HCT116 (cell line): ENCODE measurements at regions not wholly inside any gene's neighbourhood (a gene's known extent, or its start where the extent isn't known, plus 50 kb on each side); places are given as distances from the start of the nearest gene placed in this dataset.

ENCODE experiments used
- ATAC-seq: fragments of 200-7000 bp; cut with Tn5 transposase; 2 replicates; pipeline ENCODE4 v1.9.1; 2020; ENCODE audit warnings: mild to moderate bottlenecking, moderate library complexity
- BruUV-seq: library from RNA; stranded (reverse); fragments of 400-500 nt; replicated peaks from 2 replicates; lab custom pipeline; 2021; lab: Mats Ljungman, UMichigan
- CTCF ChIA-PET: fragments of 300-600 bp; sonication (Branson Sonifier 250); formaldehyde crosslinking; loops from one replicate; lab custom pipeline; 2021; ENCODE audit warnings: antibody characterized with exemption; lab: Charles Lee
- POLR2A ChIA-PET: fragments of 300-600, 350-600 bp; sonication (Branson Sonifier 250); formaldehyde crosslinking; loops from one replicate; lab custom pipeline; 2021; ENCODE audit warnings: antibody characterized with exemption; lab: Charles Lee
- RAD21 ChIA-PET, 2 experiments: fragments of 300-600 bp; sonication (Branson Sonifier 250); formaldehyde crosslinking; loops; one replicate each; lab custom pipeline; 2023; ENCODE audit warnings: low total read pairs in 2 of 2; ENCODE audit not compliant: uncharacterized antibody in 2 of 2, unreplicated experiment in 2 of 2, low non-redundant PET in 1 of 2; lab: Charles Lee
- DNase-seq: peaks from one replicate; pipeline ENCODE4 v3.0.0-alpha.2; 2010; ENCODE audit warnings: low read depth, low spot score
- H2AFZ ChIP-seq: fragments of 200-600 bp; shearing (Covaris generic), sonication (generic); 2 replicates; pipeline ENCODE4 v1.6.1; 2017; ENCODE audit warnings: low read depth, mixed run types, mixed read lengths, antibody characterized with exemption, low read length; ENCODE audit not compliant: poor library complexity, severe bottlenecking
- H3K27ac ChIP-seq: 2 replicates; pipeline ENCODE4 v1.5.1; 2012; ENCODE audit warnings: low read depth, low read length
- H3K27me3 ChIP-seq: fragments of 200-600 bp; sonication (generic); 2 replicates; pipeline ENCODE4 v1.6.1; 2016; ENCODE audit warnings: mixed run types, low read length, mixed read lengths; ENCODE audit not compliant: insufficient read depth
- H3K36me3 ChIP-seq, 2 experiments: fragments of 200-500 bp in 1 of 2; fragments of 200-600 bp in 1 of 2; sonication (Bioruptor generic) in 1 of 2; sonication (generic) in 1 of 2; 2 replicates each; pipeline versions ENCODE4 v1.5.1 to v1.6.1; 2014 to 2016; ENCODE audit warnings: low read length in 2 of 2, inconsistent platforms in 1 of 2, mixed read lengths in 1 of 2, mixed run types in 1 of 2; ENCODE audit not compliant: insufficient read depth in 2 of 2, control insufficient read depth in 1 of 2
- H3K4me1 ChIP-seq, 2 experiments: fragments of 200-600 bp in 1 of 2; sonication (generic) in 1 of 2; 2 replicates each; pipeline versions ENCODE4 v1.5.1 to v1.6.1; 2012 to 2017; ENCODE audit warnings: low read length in 2 of 2, inconsistent platforms in 1 of 2, mild to moderate bottlenecking in 1 of 2, mixed read lengths in 1 of 2, mixed run types in 1 of 2, moderate library complexity in 1 of 2; ENCODE audit not compliant: insufficient read depth in 2 of 2, control insufficient read depth in 1 of 2
- H3K4me2 ChIP-seq: fragments of 200-600 bp; sonication (generic); 2 replicates; pipeline ENCODE4 v1.6.1; 2017; ENCODE audit warnings: mixed run types, low read length, mixed read lengths
- H3K4me3 ChIP-seq, 2 experiments: fragments of 200-600 bp in 1 of 2; sonication (generic) in 1 of 2; replicated peaks in 1 of 2; 2 replicates each; pipeline ENCODE4 v1.5.1; 2011 to 2016; ENCODE audit warnings: low read length in 2 of 2, control low read depth in 1 of 2, low read depth in 1 of 2, mild to moderate bottlenecking in 1 of 2, mixed read lengths in 1 of 2, mixed run types in 1 of 2
- H3K79me2 ChIP-seq: fragments of 200-600 bp; sonication (generic); 2 replicates; pipeline ENCODE4 v1.6.1; 2017; ENCODE audit warnings: mild to moderate bottlenecking, mixed run types, low read length, moderate library complexity, mixed read lengths; ENCODE audit not compliant: insufficient read depth
- H3K9ac ChIP-seq: fragments of 200-600 bp; sonication (generic); 2 replicates; pipeline ENCODE4 v1.6.1; 2016; ENCODE audit warnings: low read length, mixed read lengths
- H3K9me2 ChIP-seq: fragments of 200-600 bp; sonication (generic), shearing (Covaris generic); 2 replicates; pipeline ENCODE4 v1.6.1; 2017; ENCODE audit warnings: mixed run types, mild to moderate bottlenecking, moderate library complexity; ENCODE audit not compliant: insufficient read depth
- H3K9me3 ChIP-seq, 2 experiments: fragments of 200-500 bp in 1 of 2; fragments of 200-600 bp in 1 of 2; sonication (Bioruptor generic) in 1 of 2; sonication (generic) in 1 of 2; 2 replicates each; pipeline ENCODE4 v1.6.1; 2014 to 2017; ENCODE audit warnings: low read length in 2 of 2, mixed read lengths in 2 of 2, inconsistent platforms in 1 of 2, low read depth in 1 of 2, mild to moderate bottlenecking in 1 of 2, mixed run types in 1 of 2, moderate library complexity in 1 of 2; ENCODE audit not compliant: control insufficient read depth in 1 of 2, insufficient read depth in 1 of 2
- H4K20me1 ChIP-seq: fragments of 200-600 bp; sonication (generic), shearing (Covaris generic); 2 replicates; pipeline ENCODE4 v1.6.1; 2017; ENCODE audit warnings: mixed run types, mild to moderate bottlenecking, moderate library complexity; ENCODE audit not compliant: insufficient read depth
- ATF3 ChIP-seq: IDR thresholded peaks from 2 replicates; pipeline ENCODE4 v1.6.1; 2012
- CBX3 ChIP-seq: IDR thresholded peaks from 2 replicates; pipeline ENCODE4 v1.6.1; 2012; ENCODE audit warnings: low read depth
- EZH2phosphoT487 ChIP-seq: fragments of 200-600 bp; IDR thresholded peaks from 2 replicates; pipeline ENCODE4 v1.6.1; 2018; ENCODE audit warnings: antibody characterized with exemption, borderline replicate concordance
- FOSL1 ChIP-seq: IDR thresholded peaks from 2 replicates; pipeline ENCODE4 v1.6.1; 2012; ENCODE audit warnings: low read depth
- JUND ChIP-seq: IDR thresholded peaks from 2 replicates; pipeline ENCODE4 v1.6.1; 2012
- SIN3A ChIP-seq: IDR thresholded peaks from 2 replicates; pipeline ENCODE4 v1.6.1; 2012; ENCODE audit warnings: low read depth
- TCF7L2 ChIP-seq: IDR thresholded peaks from 2 replicates; pipeline ENCODE4 v1.7.0; 2011; ENCODE audit warnings: borderline replicate concordance, inconsistent platforms; ENCODE audit not compliant: insufficient read depth, insufficient read length; ENCODE audit errors: extremely low read depth
- intact Hi-C: fragments of 100-400 bp; cut with micrococcal nuclease; formaldehyde crosslinking; loops from 2 replicates; pipeline ENCODE4 v1.10.0; 2022
- TF ChIP-seq, protein P1 (sequence below): IDR thresholded peaks from 2 replicates; pipeline ENCODE4 v1.6.1; 2012; ENCODE audit warnings: low read depth

GRCh38 chr10:14459665-14460064 is 128.9 kb upstream of the FRMD4A start:
- no peaks in the 10 kb centered on the region for H3K9me3 ChIP-seq
- no peaks in the 10 kb centered on the region for H3K79me2 ChIP-seq
- intact Hi-C loops = no loop called here
- no peak overlapping the region for H3K4me3 ChIP-seq
- ChIA-PET CTCF (no interaction called here), RAD21 (no interaction called here), POLR2A (no interaction called here)
- no peaks in the 10 kb centered on the region for H3K4me1 ChIP-seq
- no peaks in the 10 kb centered on the region for H4K20me1 ChIP-seq
- H3K36me3 ChIP-seq = no peaks in the 10 kb centered on the region
- no peaks in the 10 kb centered on the region for H3K9me2 ChIP-seq
- ATAC-seq = no peak
- peaks cover 6% of the 10 kb centered on the region; the same call in 1 of the 2 replicates for H3K27me3 ChIP-seq
- no peak overlapping the region for H3K4me2 ChIP-seq
- H3K9ac ChIP-seq = no peak overlapping the region
- H2AFZ ChIP-seq = no peak overlapping the region
- no TSS peak for BruUV-seq
- TF ChIP-seq SIN3A (no peak), EZH2phosphoT487 (no peak), CBX3 (no peak)
- TF ChIP-seq, protein P1, sequence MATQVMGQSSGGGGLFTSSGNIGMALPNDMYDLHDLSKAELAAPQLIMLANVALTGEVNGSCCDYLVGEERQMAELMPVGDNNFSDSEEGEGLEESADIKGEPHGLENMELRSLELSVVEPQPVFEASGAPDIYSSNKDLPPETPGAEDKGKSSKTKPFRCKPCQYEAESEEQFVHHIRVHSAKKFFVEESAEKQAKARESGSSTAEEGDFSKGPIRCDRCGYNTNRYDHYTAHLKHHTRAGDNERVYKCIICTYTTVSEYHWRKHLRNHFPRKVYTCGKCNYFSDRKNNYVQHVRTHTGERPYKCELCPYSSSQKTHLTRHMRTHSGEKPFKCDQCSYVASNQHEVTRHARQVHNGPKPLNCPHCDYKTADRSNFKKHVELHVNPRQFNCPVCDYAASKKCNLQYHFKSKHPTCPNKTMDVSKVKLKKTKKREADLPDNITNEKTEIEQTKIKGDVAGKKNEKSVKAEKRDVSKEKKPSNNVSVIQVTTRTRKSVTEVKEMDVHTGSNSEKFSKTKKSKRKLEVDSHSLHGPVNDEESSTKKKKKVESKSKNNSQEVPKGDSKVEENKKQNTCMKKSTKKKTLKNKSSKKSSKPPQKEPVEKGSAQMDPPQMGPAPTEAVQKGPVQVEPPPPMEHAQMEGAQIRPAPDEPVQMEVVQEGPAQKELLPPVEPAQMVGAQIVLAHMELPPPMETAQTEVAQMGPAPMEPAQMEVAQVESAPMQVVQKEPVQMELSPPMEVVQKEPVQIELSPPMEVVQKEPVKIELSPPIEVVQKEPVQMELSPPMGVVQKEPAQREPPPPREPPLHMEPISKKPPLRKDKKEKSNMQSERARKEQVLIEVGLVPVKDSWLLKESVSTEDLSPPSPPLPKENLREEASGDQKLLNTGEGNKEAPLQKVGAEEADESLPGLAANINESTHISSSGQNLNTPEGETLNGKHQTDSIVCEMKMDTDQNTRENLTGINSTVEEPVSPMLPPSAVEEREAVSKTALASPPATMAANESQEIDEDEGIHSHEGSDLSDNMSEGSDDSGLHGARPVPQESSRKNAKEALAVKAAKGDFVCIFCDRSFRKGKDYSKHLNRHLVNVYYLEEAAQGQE = no peak
- H3K27ac ChIP-seq = no peak overlapping the region
- DNase-seq = no peak

- Histone ChIP-seq H3K9me2 (no peaks in the 10 kb centered on the region), H2AFZ (no peak overlapping the region), H3K9me3 (no peaks in the 10 kb centered on the region), H3K27me3 (peaks cover 6% of the 10 kb centered on the region; the same call in 1 of the 2 replicates), H3K4me3 (no peak overlapping the region)
- ATAC-seq = no peak
- CTCF ChIA-PET = no interaction called here
- TF ChIP-seq TCF7L2 (no peak), FOSL1 (no peak), JUND (no peak), ATF3 (no peak), EZH2phosphoT487 (no peak)
- TF ChIP-seq, all 23 proteins: peak for 0
- Histone ChIP-seq H3K36me3 (no peaks in the 10 kb centered on the region), H3K4me1 (no peaks in the 10 kb centered on the region), H3K9ac (no peak overlapping the region), H3K79me2 (no peaks in the 10 kb centered on the region), H4K20me1 (no peaks in the 10 kb centered on the region), H3K27ac (no peak overlapping the region), H3K4me2 (no peak overlapping the region)
- no peak for DNase-seq
- POLR2A ChIA-PET = no interaction called here
- BruUV-seq = no TSS peak
- RAD21 ChIA-PET = no interaction called here
- intact Hi-C loops = no loop called here
Measured at GRCh38 chr10:14456870-14457266, 126.1 kb upstream of the FRMD4A start.
